ENCODE measurements at regions not wholly inside any gene's neighbourhood (a gene's known extent, or its start where the extent isn't known, plus 50 kb on each side); places are given as distances from the start of the nearest gene placed in this dataset.

GRCh38 chr1:87513255-87513654 is 184.6 kb downstream of the LMO4 start:
- no peak for DNase-seq
- H3K27ac ChIP-seq: no peak overlapping the region
- no peaks in the 10 kb centered on the region for H3K36me3 ChIP-seq
- no peaks in the 10 kb centered on the region for H3K4me1 ChIP-seq
- H3K4me3 ChIP-seq: no peak overlapping the region
- no peak for TF ChIP-seq POLR2A (IDR thresholded peaks at IDR 0.05)
- TF ChIP-seq POLR2AphosphoS5 (IDR thresholded peaks at IDR 0.05): no peak
- TF ChIP-seq CTCF (IDR thresholded peaks at IDR 0.05 in 8 of 11, conservative IDR thresholded peaks at IDR 0.05 in 3 of 11): no peak
- 60 to 83% (median 73%) methylated on average over 4 of the region's 4 CpGs for WGBS, 5 donors
- H3K27me3 ChIP-seq (replicated peaks in 1 of 7): no peaks in the 10 kb centered on the region
- intact Hi-C loops (cut with DNase I; ENCODE audit: low total_unique reads): no loop called here
- H3K9me3 ChIP-seq: no peaks in the 10 kb centered on the region

DNA sequence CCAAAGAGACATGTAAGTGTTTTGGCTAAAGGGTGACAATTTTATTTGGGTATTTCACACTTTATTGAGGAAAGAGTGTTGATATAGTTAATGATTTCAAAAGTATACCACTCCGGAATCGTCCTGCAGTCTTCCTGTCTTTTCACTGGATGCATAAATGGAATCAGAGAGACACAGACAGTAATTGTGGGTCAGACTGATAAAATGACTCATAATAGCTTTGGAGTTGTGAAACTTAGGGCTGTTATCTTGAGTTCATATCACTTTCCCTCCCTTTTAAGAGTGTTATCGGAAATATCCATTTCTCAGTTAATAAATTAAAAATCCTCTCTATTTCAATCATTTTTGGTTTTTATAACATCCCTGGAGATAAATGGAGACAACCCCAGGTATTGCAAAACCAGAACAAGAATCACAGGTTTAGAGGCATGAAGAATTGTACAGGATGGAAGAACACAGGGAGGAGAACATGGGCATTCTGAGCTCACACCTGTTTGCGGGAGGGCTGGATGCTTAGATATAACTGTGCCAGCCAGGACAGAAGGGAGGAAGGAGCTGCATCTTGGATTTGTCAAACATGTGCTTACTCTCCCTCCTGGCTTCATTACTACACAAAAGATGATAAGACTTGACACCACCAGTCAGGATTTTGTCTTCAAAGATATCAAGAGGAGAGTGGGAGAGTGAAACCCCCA is 185.4 kb downstream of the LMO4 start:
- no peaks in the 10 kb centered on the region for H3K4me1 ChIP-seq
- intact Hi-C loops (cut with DNase I; ENCODE audit: low total_unique reads): no loop called here
- no peak overlapping the region for H3K4me3 ChIP-seq
- no peak overlapping the region for H3K27ac ChIP-seq
- DNase-seq: no peak
- TF ChIP-seq POLR2AphosphoS5 (IDR thresholded peaks at IDR 0.05): no peak
- TF ChIP-seq POLR2A (IDR thresholded peaks at IDR 0.05): no peak
- TF ChIP-seq CTCF (IDR thresholded peaks at IDR 0.05 in 8 of 11, conservative IDR thresholded peaks at IDR 0.05 in 3 of 11): no peak
- no peaks in the 10 kb centered on the region for H3K9me3 ChIP-seq
- 52 to 88% (median 67%) methylated on average over 4 of the region's 4 CpGs for WGBS, 5 donors
- no peaks in the 10 kb centered on the region for H3K27me3 ChIP-seq (replicated peaks in 1 of 7)
- no peaks in the 10 kb centered on the region for H3K36me3 ChIP-seq

- Histone ChIP-seq H3K4me3 (no peak overlapping the region), H3K36me3 (no peaks in the 10 kb centered on the region), H3K4me1 (no peaks in the 10 kb centered on the region), H3K27me3 (replicated peaks in 1 of 7) (no peaks in the 10 kb centered on the region), H3K27ac (no peak overlapping the region), H3K9me3 (no peaks in the 10 kb centered on the region)
- WGBS, 5 donors: 75 to 91% (median 81%) methylated on average over 1 of the region's 1 CpG
- no peak for DNase-seq
- intact Hi-C loops (cut with DNase I; ENCODE audit: low total_unique reads): no loop called here
- TF ChIP-seq POLR2AphosphoS5 (IDR thresholded peaks at IDR 0.05) (no peak), CTCF (IDR thresholded peaks at IDR 0.05 in 8 of 11, conservative IDR thresholded peaks at IDR 0.05 in 3 of 11) (no peak), POLR2A (IDR thresholded peaks at IDR 0.05) (no peak)
Measured at GRCh38 chr1:87515781-87516180, 187.1 kb downstream of the LMO4 start.

- TF ChIP-seq POLR2AphosphoS5 (IDR thresholded peaks at IDR 0.05) (no peak), POLR2A (IDR thresholded peaks at IDR 0.05) (no peak), CTCF (IDR thresholded peaks at IDR 0.05 in 8 of 11, conservative IDR thresholded peaks at IDR 0.05 in 3 of 11) (no peak)
- Histone ChIP-seq H3K9me3 (no peaks in the 10 kb centered on the region), H3K27ac (no peak overlapping the region), H3K36me3 (no peaks in the 10 kb centered on the region), H3K27me3 (replicated peaks in 1 of 7) (no peaks in the 10 kb centered on the region), H3K4me1 (no peaks in the 10 kb centered on the region), H3K4me3 (no peak overlapping the region)
- intact Hi-C loops (cut with DNase I; ENCODE audit: low total_unique reads): no loop called here
- 61 to 81% (median 68%) methylated on average over 2 of the region's 2 CpGs for WGBS, 5 donors
- no peak for DNase-seq
Measured at GRCh38 chr1:87518794-87519193, 190.1 kb downstream of the LMO4 start.
